H1 (cell line): ENCODE measurements at regions not wholly inside any gene's neighbourhood (a gene's known extent, or its start where the extent isn't known, plus 50 kb on each side); places are given as distances from the start of the nearest gene placed in this dataset.

Experiments
- CTCF ChIA-PET: fragments of 300-600 bp; sonication (Branson Sonifier 250); formaldehyde crosslinking; loops from one replicate; lab custom pipeline; 2021; ENCODE audit not compliant: partially characterized antibody; lab: Charles Lee
- POLR2A ChIA-PET: fragments of 300-600 bp; sonication (Branson Sonifier 250); formaldehyde crosslinking; loops from one replicate; lab custom pipeline; 2021; ENCODE audit warnings: inconsistent platforms; ENCODE audit not compliant: partially characterized antibody; lab: Charles Lee
- DNase-seq, 2 experiments: peaks; one replicate each; pipeline versions ENCODE4 v3.0.0 to v3.0.0-alpha.2; 2010 to 2022; ENCODE audit warnings: low spot score in 2 of 2, low read depth in 1 of 2, mixed read lengths in 1 of 2
- FAIRE-seq: peaks from 2 replicates; lab custom pipeline; 2011; peaks lifted over from hg19 to GRCh38; lab: Jason Lieb, UNC
- H2AFZ ChIP-seq: 2 replicates; pipeline ENCODE4 v1.8.1; 2012; ENCODE audit warnings: low read length, inconsistent platforms
- H2AK5ac ChIP-seq: 2 replicates; pipeline ENCODE4 v1.6.1; 2013; ENCODE audit warnings: low read depth, low read length
- H2BK120ac ChIP-seq: replicated peaks from 2 replicates; pipeline ENCODE3; 2013; ENCODE audit warnings: low read depth, low read length, inconsistent platforms
- H2BK12ac ChIP-seq: 2 replicates; pipeline ENCODE4 v1.6.1; 2013; ENCODE audit warnings: low read depth, low read length
- H2BK15ac ChIP-seq: 2 replicates; pipeline ENCODE4 v1.6.1; 2013; ENCODE audit warnings: low read length
- H2BK20ac ChIP-seq: 2 replicates; pipeline ENCODE4 v1.6.1; 2013; ENCODE audit warnings: low read length
- H2BK5ac ChIP-seq: 2 replicates; pipeline ENCODE4 v1.6.1; 2013; ENCODE audit warnings: low read depth, low read length
- H3K14ac ChIP-seq: 2 replicates; pipeline ENCODE4 v1.6.1; 2013; ENCODE audit warnings: inconsistent platforms; ENCODE audit not compliant: insufficient read length
- H3K18ac ChIP-seq: 2 replicates; pipeline ENCODE4 v1.6.1; 2013; ENCODE audit warnings: low read length; ENCODE audit errors: extremely low read depth
- H3K23ac ChIP-seq: 2 replicates; pipeline ENCODE4 v1.6.1; 2013; ENCODE audit warnings: inconsistent platforms; ENCODE audit not compliant: insufficient read length
- H3K23me2 ChIP-seq: 2 replicates; pipeline ENCODE4 v1.6.1; 2013; ENCODE audit warnings: low read depth, low read length
- H3K27ac ChIP-seq: 2 replicates; pipeline ENCODE4 v1.6.1; 2011; ENCODE audit warnings: low read depth, low read length, inconsistent platforms
- H3K27me3 ChIP-seq, 4 experiments: replicated peaks in 1 of 4; 1 replicate in 1 of 4; 2 replicates in 3 of 4; pipeline versions ENCODE4 v1.6.1 to v1.8.1; 2011 to 2013; ENCODE audit warnings: low read length in 3 of 4, mild to moderate bottlenecking in 3 of 4, inconsistent platforms in 2 of 4, mixed read lengths in 2 of 4, moderate library complexity in 1 of 4; ENCODE audit not compliant: control insufficient read depth in 3 of 4, insufficient read depth in 3 of 4; ENCODE audit errors: extremely low read depth in 1 of 4
- H3K36me3 ChIP-seq, 4 experiments: 2 replicates each; pipeline versions ENCODE4 v1.6.1 to v1.8.1; 2011 to 2013; ENCODE audit warnings: mild to moderate bottlenecking in 4 of 4, low read length in 3 of 4, moderate library complexity in 2 of 4, control low read depth in 1 of 4, inconsistent platforms in 1 of 4; ENCODE audit not compliant: insufficient read depth in 4 of 4, control insufficient read depth in 2 of 4
- H3K4ac ChIP-seq: replicated peaks from 2 replicates; pipeline ENCODE3; 2013; ENCODE audit warnings: low read length, low read depth, mixed read lengths, inconsistent platforms; ENCODE audit not compliant: insufficient read length
- H3K4me1 ChIP-seq, 4 experiments: replicated peaks in 1 of 4; 1 replicate in 1 of 4; 2 replicates in 3 of 4; pipeline versions ENCODE4 v1.6.1 to v1.8.1; 2011 to 2013; ENCODE audit warnings: low read length in 3 of 4, inconsistent platforms in 2 of 4, mixed read lengths in 1 of 4; ENCODE audit not compliant: insufficient read depth in 4 of 4, control insufficient read depth in 3 of 4
- H3K4me2 ChIP-seq, 2 experiments: 2 replicates each; pipeline versions ENCODE4 v1.6.1 to v1.8.1; 2011 to 2013; ENCODE audit warnings: low read depth in 2 of 2, low read length in 2 of 2, control low read depth in 1 of 2, inconsistent platforms in 1 of 2, mild to moderate bottlenecking in 1 of 2; ENCODE audit not compliant: insufficient read depth in 1 of 2
- H3K4me3 ChIP-seq, 4 experiments: fragments of 200-600, 300-600 bp in 1 of 4; sonication (generic), shearing (Covaris generic), sonication (Bioruptor Twin) in 1 of 4; 2 replicates each; pipeline versions ENCODE4 v1.5.1 to v1.8.1; 2011 to 2016; ENCODE audit warnings: low read length in 4 of 4, low read depth in 3 of 4, control low read depth in 2 of 4, inconsistent platforms in 2 of 4, mild to moderate bottlenecking in 2 of 4, mixed read lengths in 1 of 4, moderate library complexity in 1 of 4; ENCODE audit not compliant: insufficient read depth in 2 of 4; ENCODE audit errors: extremely low read depth in 1 of 4
- H3K56ac ChIP-seq: replicated peaks from 2 replicates; pipeline ENCODE3; 2013; ENCODE audit warnings: low read depth, mild to moderate bottlenecking, mixed read lengths, low read length, inconsistent platforms; ENCODE audit not compliant: insufficient read length
- H3K79me1 ChIP-seq: 2 replicates; pipeline ENCODE4 v1.6.1; 2013; ENCODE audit warnings: low read depth, low read length, control low read depth
- H3K79me2 ChIP-seq, 2 experiments: 2 replicates each; pipeline versions ENCODE4 v1.6.1 to v1.8.1; 2012 to 2013; ENCODE audit warnings: low read length in 2 of 2, mild to moderate bottlenecking in 2 of 2, inconsistent platforms in 1 of 2; ENCODE audit not compliant: insufficient read depth in 2 of 2, control insufficient read depth in 1 of 2
- H3K9ac ChIP-seq, 4 experiments: replicated peaks in 1 of 4; 1 replicate in 1 of 4; 2 replicates in 3 of 4; pipeline versions ENCODE4 v1.6.1 to v1.8.1; 2011 to 2013; ENCODE audit warnings: low read depth in 3 of 4, low read length in 3 of 4, control low read depth in 2 of 4, mild to moderate bottlenecking in 2 of 4, moderate library complexity in 2 of 4, inconsistent platforms in 1 of 4; ENCODE audit errors: extremely low read depth in 1 of 4
- H3K9me3 ChIP-seq, 2 experiments: 2 replicates each; pipeline versions ENCODE4 v1.6.1 to v1.8.1; 2012 to 2013; ENCODE audit warnings: mild to moderate bottlenecking in 2 of 2, moderate library complexity in 2 of 2, control low read depth in 1 of 2, inconsistent platforms in 1 of 2, low read depth in 1 of 2, low read length in 1 of 2, mixed read lengths in 1 of 2; ENCODE audit not compliant: insufficient read depth in 2 of 2
- H4K20me1 ChIP-seq, 2 experiments: replicated peaks in 1 of 2; 2 replicates each; pipeline versions ENCODE3 to v1.8.1; 2011 to 2013; ENCODE audit warnings: inconsistent platforms in 2 of 2, low read length in 2 of 2, mild to moderate bottlenecking in 1 of 2; ENCODE audit not compliant: insufficient read depth in 2 of 2, control insufficient read depth in 1 of 2
- H4K5ac ChIP-seq: 2 replicates; pipeline ENCODE4 v1.6.1; 2013; ENCODE audit warnings: low read length, low read depth, mixed read lengths, inconsistent platforms; ENCODE audit not compliant: insufficient read length
- H4K8ac ChIP-seq: 2 replicates; pipeline ENCODE4 v1.8.0; 2013; ENCODE audit warnings: mild to moderate bottlenecking, moderate library complexity, low read length, inconsistent platforms; ENCODE audit not compliant: insufficient read depth; ENCODE audit errors: extremely low read depth
- H4K91ac ChIP-seq: replicated peaks from 2 replicates; pipeline ENCODE3; 2013; ENCODE audit warnings: low read length, mixed read lengths, inconsistent platforms; ENCODE audit not compliant: insufficient read length
- CBX5 ChIP-seq: fragments of 300-800, 300-1000 bp; sonication (generic); IDR thresholded peaks from 2 replicates; pipeline ENCODE4 v1.7.1; 2016; ENCODE audit warnings: antibody characterized with exemption, low read length, low read depth
- CBX8 ChIP-seq: fragments of 300-800, 300-1000 bp; sonication (generic); IDR thresholded peaks from 2 replicates; pipeline ENCODE4 v1.7.1; 2016; ENCODE audit warnings: low read depth, low read length, borderline replicate concordance
- HDAC2 ChIP-seq, 2 experiments: fragments of 300-600 bp in 1 of 2; sonication (generic) in 1 of 2; IDR thresholded peaks; 2 replicates each; pipeline ENCODE4 v1.6.1; 2011 to 2012; ENCODE audit warnings: low read depth in 2 of 2, low read length in 2 of 2, mild to moderate bottlenecking in 2 of 2, moderate library complexity in 2 of 2, borderline replicate concordance in 1 of 2, inconsistent platforms in 1 of 2
- HDAC6 ChIP-seq: IDR thresholded peaks from one replicate; pipeline ENCODE4 v1.7.1; 2012; ENCODE audit warnings: low read depth, mild to moderate bottlenecking, inconsistent platforms, low read length, moderate library complexity
- KDM1A ChIP-seq: fragments of 200-600, 300-600 bp; sonication (generic); IDR thresholded peaks from 2 replicates; pipeline ENCODE4 v1.7.1; 2016; ENCODE audit warnings: mild to moderate bottlenecking, low read length, borderline replicate concordance
- PHF8 ChIP-seq: fragments of 200-600 bp; sonication (generic); conservative IDR thresholded peaks from 2 replicates; pipeline ENCODE4 v1.7.1; 2012; ENCODE audit warnings: low read depth, mild to moderate bottlenecking, inconsistent platforms, low read length, moderate library complexity
- POLR2A ChIP-seq, 2 experiments: IDR thresholded peaks; 1 replicate in 1 of 2; 2 replicates in 1 of 2; pipeline ENCODE4 v1.6.1; 2011; ENCODE audit warnings: low read depth in 2 of 2, low read length in 2 of 2, mild to moderate bottlenecking in 2 of 2; ENCODE audit errors: control extremely low read depth in 1 of 2
- POU5F1 ChIP-seq: IDR thresholded peaks from 2 replicates; pipeline ENCODE4 v1.6.1; 2011; ENCODE audit warnings: low read depth, mild to moderate bottlenecking, low read length, moderate library complexity
- SIN3A ChIP-seq, 2 experiments: IDR thresholded peaks in 1 of 2; conservative IDR thresholded peaks in 1 of 2; 2 replicates each; pipeline ENCODE4 v1.6.1; 2011 to 2012; ENCODE audit warnings: low read length in 2 of 2, improper control_type of control experiment in 1 of 2, low read depth in 1 of 2, mild to moderate bottlenecking in 1 of 2
- SIX5 ChIP-seq: IDR thresholded peaks from 2 replicates; pipeline ENCODE4 v1.6.1; 2011; ENCODE audit warnings: mild to moderate bottlenecking, low read depth, low read length
- SP2 ChIP-seq: IDR thresholded peaks from 2 replicates; pipeline ENCODE4 v1.6.1; 2012; ENCODE audit warnings: mild to moderate bottlenecking, low read length, inconsistent platforms
- WGBS, 2 experiments: shearing (Covaris generic) in 1 of 2; methylation state at CpG; one replicate each; pipeline versions ENCODE4 v1.1.6 to v1.1.7; 2013 to 2015; ENCODE audit warnings: low lambda C conversion rate in 2 of 2, mixed read lengths in 2 of 2, inconsistent platforms in 1 of 2, low coverage in 1 of 2, missing lambda C conversion rate in 1 of 2; ENCODE audit not compliant: insufficient replicate concordance in 2 of 2, insufficient coverage in 1 of 2, insufficient read length in 1 of 2; ENCODE audit errors: extremely low coverage in 1 of 2, missing lambda C conversion rate in 1 of 2; 5-methylcytosine and 5-hydroxymethylcytosine counted together
- TF ChIP-seq, protein P1 (sequence below), 3 experiments: IDR thresholded peaks; 1 replicate in 2 of 3; 2 replicates in 1 of 3; pipeline versions ENCODE4 v1.5.1 to v1.6.1; 2011; ENCODE audit warnings: low read length in 3 of 3, mild to moderate bottlenecking in 3 of 3, inconsistent platforms in 2 of 3, low read depth in 1 of 3, moderate library complexity in 1 of 3; ENCODE audit not compliant: insufficient read depth in 1 of 3; ENCODE audit errors: control extremely low read depth in 1 of 3

DNA sequence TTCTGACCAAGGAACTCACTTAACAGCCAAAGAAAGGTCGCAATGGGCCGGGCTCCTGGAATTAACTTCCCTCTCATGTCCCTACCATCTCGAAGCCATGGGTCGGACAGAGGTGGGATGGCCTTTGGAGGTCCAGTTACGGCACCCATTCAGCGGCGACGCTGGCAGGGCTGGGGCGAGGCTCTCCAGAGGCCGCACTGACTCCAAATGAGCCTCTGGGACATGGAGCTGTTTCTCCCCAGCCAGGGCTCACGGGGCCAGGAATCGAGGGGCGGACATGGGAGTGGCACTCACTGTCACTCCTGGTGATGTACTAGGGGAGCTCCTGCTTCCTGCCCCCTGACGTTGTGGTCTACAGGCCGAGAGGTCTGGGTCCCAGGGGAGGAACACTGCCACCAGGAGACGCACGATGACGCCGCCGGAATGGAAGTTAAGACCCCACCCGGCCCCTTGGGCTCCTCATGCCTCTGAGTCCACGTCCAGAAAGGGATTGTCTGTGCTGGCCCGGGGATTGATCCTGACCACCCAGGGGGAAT is 60.7 kb upstream of the METRNL start:
- Histone ChIP-seq H3K79me2 (no peaks in the 10 kb centered on the region), H2BK20ac (no peak overlapping the region), H3K9ac (no peak overlapping the region), H3K4me2 (no peak overlapping the region), H3K79me1 (no peaks in the 10 kb centered on the region), H2BK5ac (no peak overlapping the region), H3K27me3 (no peaks in the 10 kb centered on the region), H3K4me3 (no peak overlapping the region), H2BK120ac (no peak overlapping the region), H3K36me3 (no peaks in the 10 kb centered on the region; a peak in 2 of 8 replicates), H2BK12ac (no peak overlapping the region), H3K27ac (no peak overlapping the region), H3K14ac (no peak overlapping the region), H3K4ac (no peak overlapping the region), H4K20me1 (no peaks in the 10 kb centered on the region), H3K23me2 (no peaks in the 10 kb centered on the region; the same call in 1 of the 2 replicates), H3K9me3 (peaks cover 0 to 7% of the 10 kb centered on the region in 2 experiments; a peak in 2 of 4 replicates), H4K5ac (no peak overlapping the region), H3K56ac (no peak overlapping the region), H3K18ac (no peak overlapping the region), H3K4me1 (no peaks in the 10 kb centered on the region; a peak in 1 of 7 replicates), H2AFZ (no peak overlapping the region), H2AK5ac (no peak overlapping the region), H4K91ac (no peak overlapping the region), H2BK15ac (no peak overlapping the region), H4K8ac (no peak overlapping the region), H3K23ac (no peak overlapping the region)
- ChIA-PET POLR2A (no interaction called here), CTCF (no interaction called here)
- FAIRE-seq = no peak
- 89% methylated on average over 23 of the region's 23 CpGs; no CpG with 5 or more reads in 1 of the 2 experiments for WGBS, 2 experiments
- peak in 1 of 2 experiments; percentile 30 for DNase-seq
- no peak for TF ChIP-seq KDM1A
- no peak for TF ChIP-seq HDAC6
- TF ChIP-seq POLR2A (IDR thresholded peaks at IDR 0.05; ENCODE audit: control extremely low read depth in 1 of 2, low read depth in 2 of 2, low read length in 2 of 2) = no peak
- no peak for TF ChIP-seq SIN3A (conservative IDR thresholded peaks at IDR 0.05 in 1 of 2, IDR thresholded peaks at IDR 0.05 in 1 of 2; ENCODE audit: low read depth in 1 of 2, low read length in 2 of 2)
- no peak for TF ChIP-seq SIX5
- TF ChIP-seq, protein P1, sequence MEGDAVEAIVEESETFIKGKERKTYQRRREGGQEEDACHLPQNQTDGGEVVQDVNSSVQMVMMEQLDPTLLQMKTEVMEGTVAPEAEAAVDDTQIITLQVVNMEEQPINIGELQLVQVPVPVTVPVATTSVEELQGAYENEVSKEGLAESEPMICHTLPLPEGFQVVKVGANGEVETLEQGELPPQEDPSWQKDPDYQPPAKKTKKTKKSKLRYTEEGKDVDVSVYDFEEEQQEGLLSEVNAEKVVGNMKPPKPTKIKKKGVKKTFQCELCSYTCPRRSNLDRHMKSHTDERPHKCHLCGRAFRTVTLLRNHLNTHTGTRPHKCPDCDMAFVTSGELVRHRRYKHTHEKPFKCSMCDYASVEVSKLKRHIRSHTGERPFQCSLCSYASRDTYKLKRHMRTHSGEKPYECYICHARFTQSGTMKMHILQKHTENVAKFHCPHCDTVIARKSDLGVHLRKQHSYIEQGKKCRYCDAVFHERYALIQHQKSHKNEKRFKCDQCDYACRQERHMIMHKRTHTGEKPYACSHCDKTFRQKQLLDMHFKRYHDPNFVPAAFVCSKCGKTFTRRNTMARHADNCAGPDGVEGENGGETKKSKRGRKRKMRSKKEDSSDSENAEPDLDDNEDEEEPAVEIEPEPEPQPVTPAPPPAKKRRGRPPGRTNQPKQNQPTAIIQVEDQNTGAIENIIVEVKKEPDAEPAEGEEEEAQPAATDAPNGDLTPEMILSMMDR (IDR thresholded peaks at IDR 0.05; ENCODE audit: control extremely low read depth in 1 of 3, insufficient read depth in 1 of 3, low read depth in 1 of 3, low read length in 3 of 3) = no peak
- TF ChIP-seq HDAC2 (IDR thresholded peaks at IDR 0.05; ENCODE audit: borderline replicate concordance in 1 of 2, low read depth in 2 of 2, low read length in 2 of 2) = no peak
- no peak for TF ChIP-seq POU5F1
- no peak for TF ChIP-seq CBX8
- TF ChIP-seq PHF8 = no peak
- TF ChIP-seq CBX5 = no peak
- no peak for TF ChIP-seq SP2
